HG03457 (cell line): ENCODE measurements at regions not wholly inside any gene's neighbourhood (a gene's known extent, or its start where the extent isn't known, plus 50 kb on each side); places are given as distances from the start of the nearest gene placed in this dataset.

Experiments
- ATAC-seq: cut with Tn5 transposase; IDR thresholded peaks from one replicate; pipeline ENCODE4 v1.9.1; 2021; ENCODE audit warnings: moderate number of reproducible peaks; ENCODE audit not compliant: unreplicated experiment

DNA sequence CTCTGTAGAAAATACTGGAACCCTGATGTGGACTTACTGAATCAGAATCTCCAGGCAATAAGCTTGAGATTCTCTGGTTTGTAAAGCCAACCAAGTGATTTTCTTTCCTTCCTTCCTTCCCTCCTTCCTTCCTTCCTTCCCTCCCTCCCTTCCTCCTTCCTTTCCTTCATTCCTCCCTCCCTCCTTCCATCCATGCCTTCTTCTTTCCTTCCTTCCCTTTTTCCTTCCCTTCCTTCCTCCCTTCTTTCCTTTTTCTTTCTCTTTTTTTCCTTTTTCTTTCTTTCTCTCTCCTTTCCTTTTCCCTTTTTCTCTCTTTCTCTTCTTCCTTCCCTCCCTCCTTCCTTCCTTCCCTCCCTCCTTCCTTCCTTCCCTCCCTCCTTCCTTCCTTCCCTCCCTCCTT is 450.8 kb downstream of the GRXCR1 start:
- no peak for ATAC-seq

DNA sequence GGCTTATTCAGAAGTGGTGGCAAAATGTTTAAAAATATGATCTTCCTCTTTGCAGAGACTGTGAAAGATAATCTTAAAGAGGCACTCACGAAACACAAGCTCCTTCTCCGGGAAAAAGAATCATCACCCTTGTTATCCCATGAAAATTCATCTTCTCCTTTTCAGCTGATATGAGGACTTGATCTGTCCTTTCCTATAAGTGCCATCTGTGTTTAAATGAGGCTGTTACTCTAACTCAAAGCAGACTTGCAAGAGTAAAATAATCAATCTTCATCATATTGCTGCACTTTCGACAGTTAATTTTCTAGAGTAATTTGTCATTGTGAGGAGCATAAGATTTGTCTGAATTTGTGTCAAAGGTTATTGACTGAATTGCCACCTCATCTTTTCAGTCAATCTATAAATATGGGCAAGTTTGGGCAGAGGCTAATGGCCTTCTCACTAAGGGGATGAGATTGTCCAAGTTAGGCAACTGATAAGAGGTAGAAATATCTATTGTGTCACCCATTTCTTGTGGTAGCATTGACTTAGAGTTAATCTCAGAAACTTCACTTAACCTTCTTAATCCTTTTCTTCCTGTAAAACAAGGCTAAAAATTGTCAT is 452.9 kb downstream of the GRXCR1 start:
- no peak for ATAC-seq

DNA sequence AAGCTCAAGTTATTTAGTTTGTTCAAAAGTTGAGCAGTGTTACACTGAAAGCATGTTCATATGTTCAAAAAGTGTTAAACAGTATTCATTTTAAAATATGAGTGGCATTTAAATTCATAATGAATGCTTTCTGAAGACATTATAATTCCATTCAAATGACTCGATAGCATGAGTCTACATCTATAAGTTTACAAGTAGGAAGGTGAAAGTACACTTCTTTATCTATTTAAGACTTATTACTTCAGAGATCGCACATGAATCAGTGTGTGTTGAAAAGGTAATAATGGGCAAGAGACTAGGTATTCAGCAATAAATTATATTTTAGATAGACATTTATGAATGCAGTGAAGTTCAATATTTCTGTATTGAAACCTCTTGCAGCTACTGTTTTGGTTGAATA is 456.1 kb downstream of the GRXCR1 start:
- no peak for ATAC-seq

DNA sequence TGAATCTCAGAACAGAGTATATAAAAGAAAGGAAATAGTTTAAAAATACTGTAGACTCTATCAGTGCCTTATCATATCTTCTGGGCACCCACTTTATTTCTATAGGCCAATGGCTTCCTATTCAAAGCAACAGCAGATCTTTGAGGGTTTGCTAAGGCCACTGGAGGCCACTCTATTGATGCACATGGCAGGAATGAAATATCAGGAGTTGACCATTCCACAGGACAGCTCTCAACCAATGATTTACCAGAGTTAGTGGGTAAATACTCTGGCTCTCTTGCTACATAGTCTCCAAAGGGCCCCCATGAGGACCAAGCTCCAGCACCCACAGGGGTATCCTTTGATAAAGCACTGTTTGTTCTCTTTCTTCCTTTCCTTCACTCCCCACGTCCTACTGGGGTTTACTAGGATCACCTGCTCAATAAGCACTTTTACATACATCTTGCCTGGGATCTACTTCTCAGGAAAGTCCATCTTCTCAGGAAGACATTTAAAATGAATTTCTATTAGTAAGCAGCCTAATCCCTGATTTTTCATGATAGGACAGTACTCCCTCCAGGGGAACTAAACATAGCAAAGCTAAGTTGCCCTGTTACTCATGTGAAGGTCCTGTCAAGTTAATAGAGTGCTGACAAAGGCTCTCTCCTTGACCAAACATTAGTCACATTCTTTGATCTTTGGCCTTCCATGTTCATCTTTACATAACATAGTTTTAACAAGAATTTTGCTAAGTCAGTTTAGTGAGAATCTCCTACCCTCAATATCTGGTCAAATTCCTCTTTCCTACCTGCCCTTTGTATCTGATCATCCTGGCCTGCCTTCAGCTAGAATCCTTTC is 459.7 kb downstream of the GRXCR1 start:
- ATAC-seq = no peak

DNA sequence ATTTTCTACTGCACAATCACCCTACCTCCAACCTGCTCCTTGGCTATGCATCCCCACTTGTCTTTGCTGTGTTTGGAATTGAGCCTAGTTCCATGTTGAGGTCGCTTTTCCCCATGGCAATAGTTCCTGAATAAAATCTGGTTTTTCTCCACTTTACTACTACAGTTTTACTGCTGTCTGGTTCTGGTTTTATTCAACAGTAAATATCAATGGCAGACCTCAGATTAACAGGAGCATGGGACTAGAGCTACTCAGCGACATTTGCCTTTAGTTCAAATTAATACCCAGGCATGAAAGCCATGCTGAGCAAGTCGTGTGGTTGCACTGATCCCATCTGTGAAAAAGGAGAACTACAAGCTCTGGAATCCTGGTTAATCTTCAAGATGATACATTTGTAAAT is 460.3 kb downstream of the GRXCR1 start:
- ATAC-seq = no peak

DNA sequence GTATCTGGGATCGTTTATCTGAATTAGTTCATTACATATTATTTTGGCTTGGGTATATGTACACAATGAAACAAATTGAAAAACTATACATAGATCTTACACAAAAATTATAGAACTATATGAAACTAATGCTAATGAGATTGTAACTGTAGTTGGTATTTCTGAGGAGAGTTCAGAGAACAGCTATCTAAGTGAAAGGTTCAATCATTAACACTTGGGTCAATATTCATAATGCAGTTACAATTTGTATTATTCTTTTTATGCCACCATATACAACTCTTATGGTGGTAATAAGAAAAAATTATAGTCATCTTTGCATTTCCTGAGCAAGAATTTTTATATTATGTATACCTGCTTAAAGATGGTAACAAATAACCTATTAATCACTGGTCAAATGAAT is 461.0 kb downstream of the GRXCR1 start:
- ATAC-seq = no peak

DNA sequence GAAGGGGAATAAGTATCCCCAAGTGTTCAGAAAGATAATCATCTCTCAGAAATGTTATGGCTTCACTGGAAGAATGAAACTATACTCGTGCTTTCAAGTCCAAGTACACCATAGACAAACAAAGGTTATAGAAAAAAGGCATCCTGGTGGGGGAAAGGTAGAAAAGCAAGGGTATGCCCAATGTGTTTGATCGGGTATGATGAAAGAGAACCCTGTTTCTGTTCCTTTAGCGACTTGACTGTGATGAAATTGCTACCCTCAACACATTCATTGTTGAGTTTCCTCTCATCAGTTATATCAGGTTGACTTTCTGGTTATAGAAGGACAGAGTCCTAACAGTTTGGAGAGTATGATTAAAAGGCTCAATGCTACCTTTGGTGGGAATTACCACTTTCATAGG is 464.3 kb downstream of the GRXCR1 start:
- ATAC-seq = no peak

DNA sequence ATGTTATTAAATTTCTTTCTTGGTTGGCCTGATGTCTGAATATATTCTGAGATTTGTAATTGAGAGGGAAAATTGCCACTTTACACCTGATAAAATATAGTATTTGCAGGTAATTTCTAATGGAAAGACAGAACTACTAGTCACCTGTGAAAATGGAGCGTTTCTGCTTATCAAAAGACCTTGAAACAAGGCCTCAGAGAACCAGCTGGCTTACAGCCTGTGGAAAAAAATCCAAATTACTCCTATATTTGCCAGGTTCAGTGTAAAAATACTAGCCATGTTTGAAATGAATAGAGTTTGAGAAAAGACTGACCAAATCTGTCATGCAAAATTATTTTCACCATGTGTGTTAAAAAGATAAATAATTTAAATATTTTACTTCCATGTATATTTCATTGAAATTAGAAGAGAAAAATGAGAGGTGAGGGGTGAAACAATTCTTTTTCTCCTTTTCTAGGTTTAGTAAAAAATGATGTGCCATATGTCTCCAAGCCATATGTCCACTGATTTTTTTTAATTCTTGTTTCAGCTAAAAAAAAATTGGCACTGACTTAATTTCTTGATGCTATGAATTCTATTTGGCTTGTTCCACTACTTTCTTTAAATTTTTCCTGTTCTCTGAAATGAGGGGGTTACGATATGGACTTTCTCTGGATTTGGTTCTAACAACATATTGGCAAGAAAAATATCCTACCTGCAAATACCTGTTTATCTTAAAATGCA is 464.9 kb downstream of the GRXCR1 start:
- ATAC-seq = no peak

DNA sequence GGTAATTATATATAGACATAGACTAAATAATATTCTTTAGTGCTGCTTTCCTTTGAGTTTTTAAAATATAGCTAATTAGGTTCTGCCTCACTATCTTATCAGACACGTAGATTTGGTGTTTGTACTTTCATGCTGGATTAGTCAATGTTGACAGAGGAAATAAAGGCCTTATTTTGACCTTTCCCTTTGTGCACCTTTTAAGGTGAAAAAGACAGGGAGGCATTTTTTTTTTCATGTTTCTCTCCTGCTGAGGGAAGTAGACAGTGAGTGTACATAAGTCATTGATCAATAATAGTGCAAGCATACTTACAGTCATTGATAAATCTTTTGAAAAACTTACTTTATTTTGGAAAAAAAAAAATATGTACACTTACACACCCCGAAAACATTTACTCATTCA is 467.8 kb downstream of the GRXCR1 start:
- ATAC-seq = no peak

DNA sequence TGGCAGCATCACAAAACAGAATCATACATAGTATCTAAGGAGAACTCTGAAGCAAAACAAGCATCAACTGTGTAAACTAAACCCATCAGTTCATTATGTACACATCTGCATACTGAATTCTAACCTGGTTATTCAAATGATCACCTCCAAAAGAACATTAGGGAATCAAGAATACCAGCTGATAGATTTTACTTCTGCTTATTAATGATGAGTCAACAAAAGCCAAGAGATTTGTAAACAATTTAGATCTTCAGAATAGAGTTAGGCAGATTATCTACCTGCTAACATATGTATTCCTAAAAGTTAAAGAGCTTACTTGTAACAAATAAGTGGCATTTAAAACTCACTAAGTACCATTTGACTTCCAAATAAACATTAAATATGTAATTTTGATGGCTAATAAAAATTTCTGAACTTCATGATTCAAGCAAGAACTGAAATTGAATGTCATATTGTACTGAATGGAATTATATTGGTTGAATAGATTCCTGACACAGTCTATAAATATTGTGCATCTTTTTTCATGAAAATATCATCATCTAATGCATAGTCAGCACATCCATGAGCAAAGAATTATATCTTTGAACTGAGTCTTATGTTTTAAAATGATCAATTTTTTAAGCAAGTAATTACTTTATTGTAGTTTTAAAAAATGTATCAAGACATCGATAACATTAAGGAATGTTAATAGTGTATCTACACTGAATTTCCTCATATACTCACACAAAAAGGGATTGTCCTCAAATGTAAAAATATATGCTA is 470.5 kb downstream of the GRXCR1 start:
- no peak for ATAC-seq

DNA sequence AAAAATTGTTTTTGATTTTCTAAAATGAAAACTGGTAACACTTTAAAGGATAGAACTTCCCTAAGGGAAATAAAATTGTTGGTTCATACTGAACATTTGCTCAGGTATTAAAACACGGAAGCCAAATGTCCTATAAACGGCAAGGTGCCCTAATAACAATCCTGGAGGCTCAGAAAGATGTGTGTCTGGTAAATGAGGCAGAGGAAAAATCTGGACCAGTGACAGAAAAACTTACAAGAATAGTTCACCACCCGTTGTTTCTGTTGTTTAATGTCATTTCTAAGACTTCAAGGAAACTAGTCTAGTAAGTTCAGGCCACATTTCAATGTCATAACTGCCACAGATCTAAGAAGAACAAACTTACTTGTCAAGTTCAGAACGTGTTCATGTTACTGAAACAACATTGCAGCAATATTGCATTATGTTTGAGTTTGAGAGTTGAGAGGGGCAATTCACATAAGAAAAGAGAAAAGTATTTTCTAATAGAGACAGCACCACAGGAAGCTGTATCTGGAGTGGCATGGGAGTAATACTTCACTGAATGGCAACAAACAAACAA is 476.6 kb downstream of the GRXCR1 start:
- ATAC-seq = no peak

DNA sequence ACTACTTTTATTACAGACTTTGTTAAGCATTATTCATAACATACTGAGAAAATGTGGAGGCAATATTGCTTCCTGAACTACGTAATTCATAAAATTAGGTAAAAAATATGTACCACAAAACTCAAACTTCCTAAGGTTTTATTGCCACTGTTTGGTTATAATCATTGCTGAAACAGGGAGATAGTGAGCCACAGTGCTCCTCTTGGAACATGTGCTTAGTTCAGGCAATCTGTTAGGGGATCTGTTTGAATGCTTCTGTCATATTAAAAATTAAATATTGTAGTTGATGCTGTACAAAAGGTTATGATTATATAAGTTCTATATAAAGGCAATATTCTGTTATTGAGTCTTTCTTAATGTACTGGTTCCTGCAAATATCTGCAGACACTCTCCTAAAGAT is 480.7 kb downstream of the GRXCR1 start:
- ATAC-seq = no peak

DNA sequence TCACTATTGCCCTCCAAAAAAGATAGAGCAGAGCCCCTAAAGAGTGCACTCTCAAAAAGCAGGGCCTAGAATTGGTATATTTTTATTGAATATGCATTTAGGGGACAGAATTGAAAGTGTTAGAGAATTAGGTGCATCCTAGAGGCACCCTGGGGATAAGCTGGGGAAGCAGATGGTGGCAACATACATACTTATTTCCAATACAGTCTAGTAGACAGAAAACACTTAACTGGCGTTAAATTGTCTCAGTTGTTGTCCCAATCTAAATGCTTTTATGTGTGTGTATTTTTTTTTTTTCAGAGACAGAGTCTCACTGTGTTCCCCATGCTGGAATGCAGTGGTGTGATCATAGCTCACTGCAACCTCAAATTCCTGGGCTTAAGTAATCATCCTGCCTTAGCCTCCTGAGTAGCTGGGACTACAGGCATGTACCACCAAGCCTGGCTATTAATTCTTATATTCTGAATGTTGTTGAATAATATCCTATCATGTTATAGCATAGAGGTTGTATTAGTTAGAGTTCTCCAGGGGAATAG is 481.8 kb downstream of the GRXCR1 start:
- no peak for ATAC-seq

DNA sequence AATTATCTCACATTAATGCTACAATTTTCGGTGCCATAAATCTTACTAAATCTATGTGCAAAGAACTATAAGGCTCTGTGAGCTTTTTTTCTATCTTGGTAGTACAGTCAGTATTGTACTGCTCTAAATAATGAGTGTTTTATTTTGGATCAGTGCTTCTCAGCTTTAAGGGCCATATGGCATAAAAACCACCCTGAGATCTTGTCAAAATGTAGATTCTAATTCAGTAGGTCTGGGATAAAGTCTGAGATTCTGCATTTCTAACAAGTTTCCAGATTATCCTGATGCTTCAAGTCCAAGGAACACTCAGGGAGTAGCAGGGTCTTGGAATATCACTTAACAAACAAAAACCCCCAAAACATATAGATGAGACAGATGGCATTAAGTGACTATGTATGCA is 486.5 kb downstream of the GRXCR1 start:
- ATAC-seq = no peak

DNA sequence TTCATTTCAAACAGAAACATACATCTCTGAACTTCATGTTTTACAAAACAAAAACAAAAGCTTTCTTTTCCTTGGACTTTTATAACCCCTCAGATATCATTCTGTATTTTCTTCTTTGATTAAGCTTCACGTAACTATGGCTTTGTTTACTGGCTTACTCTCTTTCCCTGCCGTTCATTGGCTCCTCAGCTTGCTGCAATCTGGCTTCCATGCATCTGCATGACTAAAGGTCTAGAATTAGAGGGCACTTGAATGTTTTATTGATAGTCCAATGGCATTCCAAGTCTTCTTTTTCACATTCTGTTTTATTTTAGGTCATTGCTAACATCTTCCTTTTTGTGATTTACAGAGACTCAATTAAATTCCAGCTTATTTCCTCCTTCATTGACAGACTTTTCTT is 487.6 kb downstream of the GRXCR1 start:
- no peak for ATAC-seq

DNA sequence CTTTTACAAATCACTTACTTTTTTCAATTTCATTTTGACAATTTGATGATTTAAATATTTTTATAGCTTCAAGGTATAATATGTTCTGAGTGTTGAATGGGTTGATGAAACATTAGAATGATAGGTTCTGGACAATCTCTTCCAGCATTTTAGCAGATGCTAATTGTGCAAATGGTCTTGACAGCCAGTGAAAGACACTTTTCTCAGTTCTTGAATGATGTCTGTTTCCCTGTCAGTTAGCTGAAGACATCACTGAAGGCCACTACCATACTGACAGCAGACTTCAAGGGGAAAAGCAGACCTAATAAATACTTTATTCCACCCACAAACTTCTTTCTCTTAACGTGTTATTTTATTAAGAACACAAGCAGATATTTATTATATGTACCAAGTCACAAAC is 498.6 kb downstream of the GRXCR1 start:
- ATAC-seq = no peak

DNA sequence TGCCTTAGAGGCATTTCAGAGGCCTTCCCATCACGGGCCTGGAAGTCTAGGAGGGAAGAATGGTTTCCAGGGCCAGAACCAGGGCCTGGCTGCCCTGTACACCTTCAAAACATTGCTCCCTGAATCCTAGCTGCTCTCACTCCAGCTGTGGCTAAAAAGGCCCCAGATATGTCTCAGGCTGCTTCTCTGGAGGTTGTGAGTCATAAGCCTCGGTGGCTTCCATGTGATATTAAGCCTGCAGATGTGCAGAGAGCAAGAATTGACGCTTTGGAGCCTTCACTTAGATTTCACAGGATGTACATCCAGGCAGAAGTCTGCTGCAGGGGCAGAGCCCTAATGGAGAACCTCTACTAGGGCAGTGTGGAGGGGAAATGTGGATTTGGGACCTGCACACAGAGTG is 502.5 kb downstream of the GRXCR1 start:
- ATAC-seq = no peak

DNA sequence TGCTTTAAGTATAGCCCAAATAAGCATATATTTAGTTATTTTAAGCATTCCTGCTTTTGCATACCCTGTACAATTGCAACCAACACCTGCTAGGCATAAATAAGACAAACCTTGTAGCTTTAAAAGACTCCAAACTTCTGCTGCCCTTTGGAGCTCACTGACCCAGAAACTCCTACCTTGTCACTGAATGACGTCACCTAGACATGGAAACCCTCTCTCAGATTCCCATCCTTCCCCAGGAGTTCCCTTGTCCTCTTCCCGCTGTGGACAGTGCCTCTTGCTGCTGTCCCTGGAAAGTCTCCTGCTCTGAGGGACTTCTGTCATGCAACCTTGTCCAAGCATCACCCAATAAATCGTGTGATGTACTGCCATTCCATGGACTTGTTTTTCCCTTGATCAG is 507.2 kb downstream of the GRXCR1 start:
- no peak for ATAC-seq

DNA sequence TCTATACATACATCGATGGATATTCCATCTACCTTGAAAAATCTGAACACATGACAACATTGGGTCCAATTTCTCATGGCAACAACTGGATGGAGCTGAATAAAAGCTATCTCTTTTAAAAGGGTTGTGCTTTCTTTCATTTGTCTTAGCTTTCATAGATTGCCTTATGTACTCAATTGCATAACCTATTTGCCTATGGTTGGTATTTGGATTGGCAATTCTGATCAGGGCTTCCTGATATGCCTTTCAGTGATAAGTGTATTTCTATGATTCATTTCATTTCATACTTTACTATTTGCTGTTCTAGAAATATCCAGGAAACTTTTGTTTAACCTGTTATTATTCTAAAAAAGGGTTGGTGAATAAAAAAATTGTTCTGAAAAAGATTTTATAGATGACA is 509.9 kb downstream of the GRXCR1 start:
- no peak for ATAC-seq

DNA sequence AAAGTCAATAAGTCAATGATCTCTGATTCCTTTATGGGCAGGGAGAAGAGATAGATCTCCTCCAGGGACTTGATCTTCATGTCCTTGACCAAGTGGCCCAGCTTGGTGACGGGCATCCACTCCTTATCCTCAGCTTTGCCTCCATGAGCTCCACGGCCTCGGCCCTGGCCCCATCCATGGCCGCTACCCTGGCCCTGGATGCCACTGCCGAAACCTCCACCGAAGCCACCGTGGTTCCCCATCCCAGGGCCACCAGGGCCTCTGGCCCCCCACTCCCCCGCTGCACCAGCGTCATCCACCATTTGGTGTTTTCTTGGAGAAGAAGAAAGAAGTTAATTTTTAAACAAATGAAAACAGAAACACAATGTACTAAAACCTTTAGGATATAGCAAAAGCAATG is 518.1 kb downstream of the GRXCR1 start:
- no peak for ATAC-seq

DNA sequence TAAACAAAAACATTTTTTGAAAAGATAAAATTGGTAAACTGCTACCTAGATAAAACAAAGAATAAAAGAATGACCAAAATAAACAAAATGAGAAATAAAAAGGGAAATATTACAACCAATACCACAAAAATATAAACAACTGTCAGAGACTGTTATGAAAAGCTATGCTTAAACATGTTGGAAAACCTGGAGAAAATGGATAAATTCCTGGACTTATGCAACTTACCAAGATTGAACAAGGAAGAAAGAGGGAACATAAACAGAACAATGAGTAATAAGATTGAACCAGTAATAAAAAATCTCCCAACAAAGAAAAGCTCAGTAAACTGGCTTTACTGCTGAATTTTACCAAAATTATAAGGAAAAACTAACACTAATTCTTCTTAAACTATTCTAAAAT is 518.7 kb downstream of the GRXCR1 start:
- no peak for ATAC-seq
